ENCODE measurements at regions not wholly inside any gene's neighbourhood (a gene's known extent, or its start where the extent isn't known, plus 50 kb on each side); places are given as distances from the start of the nearest gene placed in this dataset.
"Not testable (repeated sequence)": the region's sequence is repeated elsewhere in the genome, so short reads cannot be mapped to it uniquely, and the experiment has no call there.

- Histone ChIP-seq H2AFZ (ENCODE audit: insufficient read depth, low read depth, low read length, poor library complexity, severe bottlenecking) (no peak overlapping the region), H3K4me1 (ENCODE audit: control insufficient read depth in 1 of 2, insufficient read depth in 2 of 2, low read length in 2 of 2) (no peaks in the 10 kb centered on the region), H3K4me3 (replicated peaks in 1 of 3; ENCODE audit: low read depth in 2 of 3, low read length in 3 of 3) (no peak overlapping the region), H4K20me1 (ENCODE audit: insufficient read depth, low read length) (no peaks in the 10 kb centered on the region), H3K9me3 (replicated peaks in 1 of 2; ENCODE audit: control insufficient read depth in 1 of 2, insufficient read depth in 1 of 2, low read length in 2 of 2) (no peaks in the 10 kb centered on the region), H3K79me2 (ENCODE audit: insufficient read depth, low read length) (no peaks in the 10 kb centered on the region), H3K27me3 (ENCODE audit: control insufficient read depth in 2 of 2, insufficient read depth in 2 of 2, low read length in 2 of 2) (no peaks in the 10 kb centered on the region), H3K9ac (ENCODE audit: insufficient read depth, low read length, poor library complexity, severe bottlenecking) (no peak overlapping the region), H3K36me3 (replicated peaks in 1 of 2; ENCODE audit: control insufficient read depth in 1 of 2, insufficient read depth in 2 of 2, low read length in 2 of 2) (no peaks in the 10 kb centered on the region), H3K27ac (ENCODE audit: low read depth in 1 of 2, low read length in 2 of 2) (no peak overlapping the region), H3K4me2 (replicated peaks; ENCODE audit: extremely low read depth, low read length, poor library complexity, severe bottlenecking) (no peak overlapping the region)
- TF ChIP-seq CTCF (IDR thresholded peaks at IDR 0.05), result no peak
- intact Hi-C loops (cut with micrococcal nuclease), result loop anchor here in 1 of 2 donors (10.0 kb wide), 1 partner anchor 360 kb away; no protein-coding TSS in a partner anchor
- Mint-ChIP-seq H3K36me3 (no peaks in the 10 kb centered on the region), H3K4me3 (no peak overlapping the region), H3K27ac (no peak overlapping the region), H3K4me1 (peaks cover 6% of the 10 kb centered on the region), H3K27me3 (ENCODE audit: low read depth in 3 of 3) (peaks cover 6 to 13% (median 9%) of the 10 kb centered on the region in 3 donors), H3K9me3 (peaks cover 0 to 2% (median 0%) of the 10 kb centered on the region in 7 donors)
- 77% methylated on average over 5 of the region's 13 CpGs for WGBS (ENCODE audit: insufficient coverage)
- DNase-seq, result no peak
Measured at GRCh38 chr4:9704551-9705332, 76.7 kb upstream of the DRD5 start.

GRCh38 chr4:9707281-9707680 lies 74.2 kb upstream of the DRD5 start:
- not testable (repeated sequence) for H3K36me3 ChIP-seq (replicated peaks in 1 of 2; ENCODE audit: control insufficient read depth in 1 of 2, insufficient read depth in 2 of 2, low read length in 2 of 2); H3K27ac Mint-ChIP-seq; DNase-seq; H3K27ac ChIP-seq (ENCODE audit: low read depth in 1 of 2, low read length in 2 of 2); H3K4me2 ChIP-seq (replicated peaks; ENCODE audit: extremely low read depth, low read length, poor library complexity, severe bottlenecking); H3K4me1 ChIP-seq (ENCODE audit: control insufficient read depth in 1 of 2, insufficient read depth in 2 of 2, low read length in 2 of 2); H3K9ac ChIP-seq (ENCODE audit: insufficient read depth, low read length, poor library complexity, severe bottlenecking); H3K4me3 Mint-ChIP-seq; H3K4me3 ChIP-seq (replicated peaks in 1 of 3; ENCODE audit: low read depth in 2 of 3, low read length in 3 of 3); H3K9me3 Mint-ChIP-seq; H4K20me1 ChIP-seq (ENCODE audit: insufficient read depth, low read length); H3K79me2 ChIP-seq (ENCODE audit: insufficient read depth, low read length); H3K9me3 ChIP-seq (replicated peaks in 1 of 2; ENCODE audit: control insufficient read depth in 1 of 2, insufficient read depth in 1 of 2, low read length in 2 of 2); H3K4me1 Mint-ChIP-seq; H3K36me3 Mint-ChIP-seq; H3K27me3 ChIP-seq (ENCODE audit: control insufficient read depth in 2 of 2, insufficient read depth in 2 of 2, low read length in 2 of 2); H2AFZ ChIP-seq (ENCODE audit: insufficient read depth, low read depth, low read length, poor library complexity, severe bottlenecking)
- peaks cover 5 to 11% (median 9%) of the 10 kb centered on the region in 3 donors for H3K27me3 Mint-ChIP-seq (ENCODE audit: low read depth in 3 of 3)
- WGBS (ENCODE audit: insufficient coverage), result 0% methylated on average over 5 of the region's 10 CpGs
- intact Hi-C loops (cut with micrococcal nuclease), result loop anchor here in 1 of 2 donors (10.0 kb wide), 1 partner anchor 358 kb away; no protein-coding TSS in a partner anchor

GRCh38 chr4:9707936-9708335 lies 73.5 kb upstream of the DRD5 start:
- not testable (repeated sequence) for H3K4me2 ChIP-seq (replicated peaks; ENCODE audit: extremely low read depth, low read length, poor library complexity, severe bottlenecking); H3K4me1 ChIP-seq (ENCODE audit: control insufficient read depth in 1 of 2, insufficient read depth in 2 of 2, low read length in 2 of 2); H3K4me3 ChIP-seq (replicated peaks in 1 of 3; ENCODE audit: low read depth in 2 of 3, low read length in 3 of 3); DNase-seq; H4K20me1 ChIP-seq (ENCODE audit: insufficient read depth, low read length); H3K9ac ChIP-seq (ENCODE audit: insufficient read depth, low read length, poor library complexity, severe bottlenecking); H3K9me3 ChIP-seq (replicated peaks in 1 of 2; ENCODE audit: control insufficient read depth in 1 of 2, insufficient read depth in 1 of 2, low read length in 2 of 2); H3K27ac Mint-ChIP-seq; H3K27me3 ChIP-seq (ENCODE audit: control insufficient read depth in 2 of 2, insufficient read depth in 2 of 2, low read length in 2 of 2); H3K79me2 ChIP-seq (ENCODE audit: insufficient read depth, low read length); H2AFZ ChIP-seq (ENCODE audit: insufficient read depth, low read depth, low read length, poor library complexity, severe bottlenecking); H3K36me3 ChIP-seq (replicated peaks in 1 of 2; ENCODE audit: control insufficient read depth in 1 of 2, insufficient read depth in 2 of 2, low read length in 2 of 2); H3K27ac ChIP-seq (ENCODE audit: low read depth in 1 of 2, low read length in 2 of 2); H3K9me3 Mint-ChIP-seq; H3K4me1 Mint-ChIP-seq; H3K36me3 Mint-ChIP-seq; H3K4me3 Mint-ChIP-seq
- peaks cover 5 to 11% (median 9%) of the 10 kb centered on the region in 3 donors for H3K27me3 Mint-ChIP-seq (ENCODE audit: low read depth in 3 of 3)
- intact Hi-C loops (cut with micrococcal nuclease), result loop anchor here in 1 of 2 donors (10.0 kb wide), 1 partner anchor 357 kb away; no protein-coding TSS in a partner anchor
- WGBS (ENCODE audit: insufficient coverage), result 93% methylated on average over 5 of the region's 15 CpGs

All from CD14-positive monocyte (primary cell).